PC-9 (cell line): ENCODE measurements at regions not wholly inside any gene's neighbourhood (a gene's known extent, or its start where the extent isn't known, plus 50 kb on each side); places are given as distances from the start of the nearest gene placed in this dataset.

Experiments
- BruUV-seq: library from RNA; stranded (reverse); fragments of 400-500 nt; replicated peaks from 2 replicates; lab custom pipeline; 2021; lab: Mats Ljungman, UMichigan
- CTCF ChIA-PET: fragments of 300-600 bp; sonication (Branson Sonifier 250); formaldehyde crosslinking; loops from one replicate; lab custom pipeline; 2022; ENCODE audit warnings: antibody characterized with exemption; lab: Charles Lee
- POLR2A ChIA-PET: fragments of 300-600 bp; sonication (Branson Sonifier 250); formaldehyde crosslinking; loops from one replicate; lab custom pipeline; 2022; ENCODE audit warnings: antibody characterized with exemption; ENCODE audit not compliant: unreplicated experiment; lab: Charles Lee
- DNase-seq, 2 experiments: peaks; one replicate each; pipeline versions ENCODE4 v3.0.0 to v3.0.0-alpha.2; 2015 to 2022; ENCODE audit warnings: mixed read lengths in 1 of 2
- H2AFZ ChIP-seq: fragments of 200-600 bp; sonication (generic); 2 replicates; pipeline ENCODE4 v1.8.1; 2017; ENCODE audit warnings: antibody characterized with exemption
- H3F3A ChIP-seq: fragments of 200-600 bp; sonication (generic); 2 replicates; pipeline ENCODE4 v1.8.1; 2017; ENCODE audit warnings: antibody characterized with exemption, mild to moderate bottlenecking, low read depth; ENCODE audit not compliant: insufficient read depth
- H3K27ac ChIP-seq: fragments of 200-600 bp; sonication (generic); 2 replicates; pipeline ENCODE4 v1.6.1; 2016; ENCODE audit warnings: mixed run types
- H3K27me3 ChIP-seq: fragments of 200-600 bp; sonication (generic); 2 replicates; pipeline ENCODE4 v1.6.1; 2016; ENCODE audit warnings: low read depth, mixed run types; ENCODE audit not compliant: insufficient read depth
- H3K36me3 ChIP-seq: fragments of 200-600 bp; sonication (generic); 2 replicates; pipeline ENCODE4 v1.6.1; 2016; ENCODE audit warnings: low read depth, mixed run types
- H3K4me1 ChIP-seq: fragments of 200-600 bp; sonication (generic); replicated peaks from 2 replicates; pipeline ENCODE4 v1.6.1; 2016; ENCODE audit warnings: mixed run types; ENCODE audit not compliant: insufficient read depth
- H3K4me2 ChIP-seq: fragments of 200-600 bp; sonication (generic); 2 replicates; pipeline ENCODE4 v1.6.1; 2017; ENCODE audit warnings: mixed run types
- H3K4me3 ChIP-seq: fragments of 200-600 bp; sonication (generic); 2 replicates; pipeline ENCODE4 v1.6.1; 2016; ENCODE audit warnings: mixed run types
- H3K79me2 ChIP-seq: fragments of 200-600 bp; sonication (generic); 2 replicates; pipeline ENCODE4 v1.6.1; 2017; ENCODE audit warnings: low read depth, mixed run types
- H3K9me2 ChIP-seq: fragments of 200-600 bp; sonication (generic); 2 replicates; pipeline ENCODE4 v1.8.1; 2017; ENCODE audit warnings: mild to moderate bottlenecking; ENCODE audit not compliant: insufficient read depth
- H3K9me3 ChIP-seq: fragments of 200-600 bp; sonication (generic); 2 replicates; pipeline ENCODE4 v1.8.1; 2016; ENCODE audit warnings: low read depth; ENCODE audit not compliant: insufficient read depth
- H4K20me1 ChIP-seq: fragments of 200-600 bp; sonication (generic); 2 replicates; pipeline ENCODE4 v1.8.1; 2017; ENCODE audit not compliant: insufficient read depth
- EZH2 ChIP-seq: fragments of 200-600 bp; sonication (generic); IDR thresholded peaks from 2 replicates; pipeline ENCODE4 v1.8.0; 2017; ENCODE audit warnings: antibody characterized with exemption, low read depth
- intact Hi-C: fragments of 100-400 bp; cut with micrococcal nuclease; formaldehyde crosslinking; loops from one replicate; pipeline ENCODE4 v1.10.0; 2022; ENCODE audit not compliant: unreplicated experiment
- TF ChIP-seq, protein P1 (sequence below): fragments of 200-600 bp; sonication (generic); conservative IDR thresholded peaks from 2 replicates; pipeline ENCODE4 v1.6.1; 2017; ENCODE audit warnings: mixed run types, antibody characterized with exemption, mild to moderate bottlenecking, moderate library complexity

DNA sequence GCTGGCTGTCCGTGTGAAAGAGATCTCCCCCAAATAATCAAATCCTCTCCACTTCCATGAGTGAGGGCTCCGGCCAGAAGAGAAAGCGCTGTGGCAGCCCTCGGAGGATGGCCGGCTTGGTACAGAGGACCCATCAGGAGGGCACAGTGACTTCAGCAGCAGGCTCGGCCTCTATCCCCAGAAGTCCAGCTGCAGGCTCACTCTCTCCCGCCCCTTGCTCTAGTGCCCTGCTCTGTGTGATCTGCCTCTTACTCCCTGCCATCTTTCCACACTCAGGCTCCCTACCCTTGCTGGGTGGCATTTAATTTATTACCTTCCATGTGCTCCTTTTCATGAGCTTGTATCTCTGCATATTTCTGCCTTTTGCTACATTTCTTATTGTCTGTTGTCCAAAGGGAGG, 129.7 kb downstream of the SPATA19 start:
- BruUV-seq: no TSS peak
- H2AFZ ChIP-seq: no peak overlapping the region
- H3K27ac ChIP-seq: no peak overlapping the region
- no peak overlapping the region for H3K4me3 ChIP-seq
- intact Hi-C loops: no loop called here
- no peaks in the 10 kb centered on the region for H3K9me3 ChIP-seq
- no peaks in the 10 kb centered on the region for H3K79me2 ChIP-seq
- H3K4me1 ChIP-seq: no peaks in the 10 kb centered on the region
- ChIA-PET POLR2A (no interaction called here), CTCF (no interaction called here)
- H3K9me2 ChIP-seq: no peaks in the 10 kb centered on the region
- DNase-seq: no peak
- H3K36me3 ChIP-seq: no peaks in the 10 kb centered on the region
- TF ChIP-seq EZH2: no peak
- TF ChIP-seq, protein P1, sequence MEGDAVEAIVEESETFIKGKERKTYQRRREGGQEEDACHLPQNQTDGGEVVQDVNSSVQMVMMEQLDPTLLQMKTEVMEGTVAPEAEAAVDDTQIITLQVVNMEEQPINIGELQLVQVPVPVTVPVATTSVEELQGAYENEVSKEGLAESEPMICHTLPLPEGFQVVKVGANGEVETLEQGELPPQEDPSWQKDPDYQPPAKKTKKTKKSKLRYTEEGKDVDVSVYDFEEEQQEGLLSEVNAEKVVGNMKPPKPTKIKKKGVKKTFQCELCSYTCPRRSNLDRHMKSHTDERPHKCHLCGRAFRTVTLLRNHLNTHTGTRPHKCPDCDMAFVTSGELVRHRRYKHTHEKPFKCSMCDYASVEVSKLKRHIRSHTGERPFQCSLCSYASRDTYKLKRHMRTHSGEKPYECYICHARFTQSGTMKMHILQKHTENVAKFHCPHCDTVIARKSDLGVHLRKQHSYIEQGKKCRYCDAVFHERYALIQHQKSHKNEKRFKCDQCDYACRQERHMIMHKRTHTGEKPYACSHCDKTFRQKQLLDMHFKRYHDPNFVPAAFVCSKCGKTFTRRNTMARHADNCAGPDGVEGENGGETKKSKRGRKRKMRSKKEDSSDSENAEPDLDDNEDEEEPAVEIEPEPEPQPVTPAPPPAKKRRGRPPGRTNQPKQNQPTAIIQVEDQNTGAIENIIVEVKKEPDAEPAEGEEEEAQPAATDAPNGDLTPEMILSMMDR: no peak
- no peaks in the 10 kb centered on the region for H3F3A ChIP-seq
- peaks cover 94% of the 10 kb centered on the region for H3K27me3 ChIP-seq
- H4K20me1 ChIP-seq: no peaks in the 10 kb centered on the region
- H3K4me2 ChIP-seq: no peak overlapping the region

DNA sequence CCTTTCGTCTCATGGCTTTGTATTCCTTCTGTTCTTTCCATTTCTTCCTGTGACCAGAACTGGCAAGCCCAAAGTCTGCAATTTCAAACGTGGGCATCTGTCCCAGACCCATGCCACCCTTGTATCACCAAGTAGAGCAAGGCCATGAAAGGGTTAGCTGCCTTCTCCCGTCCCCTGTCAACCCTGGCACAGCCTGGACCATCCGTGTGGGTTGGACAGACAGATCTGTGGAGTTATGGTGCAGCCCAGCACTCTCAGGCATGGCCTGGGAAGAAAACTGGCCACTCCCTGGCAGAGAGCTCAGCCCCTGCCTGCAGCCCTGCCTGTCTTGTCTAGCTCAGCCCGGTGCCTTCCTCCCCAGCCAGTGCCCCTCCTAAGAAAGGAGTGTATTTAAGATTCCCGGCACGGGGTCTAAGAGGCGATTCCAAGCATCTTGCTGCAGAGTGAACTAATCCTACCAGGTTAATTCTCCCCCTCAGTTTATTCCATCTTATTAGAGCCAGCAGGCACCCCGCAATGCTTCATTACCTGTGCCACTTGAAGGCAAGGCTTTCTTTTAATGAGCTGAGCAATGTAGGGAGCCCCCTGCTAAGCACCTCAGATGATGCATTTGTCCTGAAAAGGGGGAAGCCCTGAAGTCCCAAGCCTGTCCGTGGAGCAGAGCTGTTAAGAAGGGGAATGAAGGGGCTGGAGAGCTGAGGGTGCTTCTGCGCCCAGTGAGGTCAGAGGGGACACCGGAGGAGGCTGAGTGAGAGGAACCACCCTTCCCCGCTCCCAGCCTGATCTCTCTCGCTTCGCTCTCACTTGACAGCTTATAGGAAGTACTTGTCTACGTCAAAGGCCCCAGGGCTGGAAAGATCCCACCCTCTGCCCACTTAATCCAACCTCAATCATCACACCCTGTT, 130.6 kb downstream of the SPATA19 start:
- intact Hi-C loops: no loop called here
- no TSS peak for BruUV-seq
- ChIA-PET CTCF (no interaction called here), POLR2A (no interaction called here)
- no peak overlapping the region for H3K27ac ChIP-seq
- no peaks in the 10 kb centered on the region for H4K20me1 ChIP-seq
- H3K4me1 ChIP-seq: no peaks in the 10 kb centered on the region
- no peaks in the 10 kb centered on the region for H3K9me2 ChIP-seq
- H3F3A ChIP-seq: no peaks in the 10 kb centered on the region
- peaks cover 85% of the 10 kb centered on the region for H3K27me3 ChIP-seq
- H3K36me3 ChIP-seq: no peaks in the 10 kb centered on the region
- H2AFZ ChIP-seq: no peak overlapping the region
- H3K9me3 ChIP-seq: no peaks in the 10 kb centered on the region
- no peaks in the 10 kb centered on the region for H3K79me2 ChIP-seq
- no peak for DNase-seq
- H3K4me2 ChIP-seq: no peak overlapping the region
- TF ChIP-seq, protein P1: no peak
- TF ChIP-seq EZH2: no peak
- H3K4me3 ChIP-seq: no peak overlapping the region

DNA sequence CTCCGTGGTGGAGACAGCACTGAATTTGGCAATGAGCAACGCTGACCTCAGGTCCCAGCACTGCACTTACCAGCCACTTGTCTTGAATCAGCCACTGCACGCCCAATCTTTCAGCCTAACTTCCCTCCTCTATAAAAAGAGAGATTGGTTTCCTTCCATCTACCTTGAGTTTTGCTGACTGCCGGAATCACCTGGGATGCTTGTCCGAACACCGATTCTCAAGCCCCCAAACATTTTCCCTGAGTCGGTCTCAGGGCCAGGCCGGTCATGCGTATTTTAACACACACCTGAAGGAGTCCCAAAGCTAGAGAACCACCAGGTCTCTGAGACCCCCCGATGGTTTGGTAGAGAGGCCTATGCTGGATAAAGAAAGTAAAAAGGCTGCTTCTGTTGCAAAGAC, 131.5 kb downstream of the SPATA19 start:
- Histone ChIP-seq H3K27me3 (peaks cover 79% of the 10 kb centered on the region), H2AFZ (no peak overlapping the region), H3K36me3 (no peaks in the 10 kb centered on the region), H3K9me3 (no peaks in the 10 kb centered on the region), H3F3A (no peaks in the 10 kb centered on the region), H3K27ac (no peak overlapping the region), H4K20me1 (no peaks in the 10 kb centered on the region), H3K4me2 (no peak overlapping the region), H3K79me2 (no peaks in the 10 kb centered on the region), H3K4me1 (no peaks in the 10 kb centered on the region), H3K9me2 (no peaks in the 10 kb centered on the region), H3K4me3 (no peak overlapping the region)
- ChIA-PET POLR2A (no interaction called here), CTCF (no interaction called here)
- TF ChIP-seq, protein P1: no peak
- TF ChIP-seq EZH2: no peak
- intact Hi-C loops: no loop called here
- no TSS peak for BruUV-seq
- DNase-seq: no peak
